HG03460 (cell line): ENCODE measurements at regions not wholly inside any gene's neighbourhood (a gene's known extent, or its start where the extent isn't known, plus 50 kb on each side); places are given as distances from the start of the nearest gene placed in this dataset.
"Not testable (repeated sequence)": the region's sequence is repeated elsewhere in the genome, so short reads cannot be mapped to it uniquely, and the experiment has no call there.

Source experiments
- ATAC-seq: cut with Tn5 transposase; IDR thresholded peaks from one replicate; pipeline ENCODE4 v1.9.1; 2021; ENCODE audit not compliant: unreplicated experiment

- peak; percentile 49 for ATAC-seq
Observed at GRCh38 chr7:98771519-98771918, 98.3 kb downstream of the TMEM130 start.

- ATAC-seq, result no peak
Observed at GRCh38 chr7:98771941-98772603, 97.7 kb downstream of the TMEM130 start.

DNA sequence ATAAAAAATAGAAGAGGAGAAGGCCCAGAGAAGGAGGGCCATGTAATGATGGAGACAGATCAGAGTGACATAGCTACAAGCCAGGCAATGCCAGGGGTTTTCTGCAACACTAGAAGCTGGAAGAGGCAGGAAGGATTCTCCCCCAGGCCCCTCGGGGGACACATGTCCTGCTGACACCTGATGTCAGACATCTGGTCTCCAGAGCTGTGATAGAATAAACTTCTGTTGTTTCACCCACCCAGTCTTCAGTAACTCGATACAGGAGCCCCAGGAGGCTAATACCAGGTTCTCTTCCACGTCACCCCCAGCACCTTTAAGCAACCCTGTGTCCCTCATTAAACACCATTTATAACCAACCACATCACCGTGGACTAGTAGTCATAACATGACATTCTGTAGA is 94.9 kb downstream of the TMEM130 start:
- no peak for ATAC-seq

DNA sequence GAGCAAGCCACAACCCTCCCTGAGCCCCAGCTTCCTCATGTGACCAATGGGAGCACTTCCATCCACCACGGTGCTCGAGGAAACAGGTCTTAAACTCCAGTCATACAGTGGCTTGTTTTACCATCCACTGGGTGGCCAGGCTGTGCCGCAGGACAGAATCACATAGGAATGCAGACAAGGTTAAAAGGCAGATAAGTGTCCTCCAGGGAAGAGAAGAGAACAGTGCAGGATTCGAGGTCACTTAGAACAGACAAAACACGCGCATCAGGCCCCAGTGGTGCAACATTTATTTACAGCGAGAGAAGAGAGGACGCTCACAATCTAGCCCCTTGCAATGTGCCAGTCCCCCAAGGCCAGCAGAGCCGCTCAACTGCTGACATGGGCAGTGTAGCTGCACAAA is 92.8 kb downstream of the TMEM130 start:
- ATAC-seq, result no peak

- no peak for ATAC-seq
Observed at GRCh38 chr7:98778421-98778820, 91.4 kb downstream of the TMEM130 start.

- ATAC-seq, result no peak
Observed at GRCh38 chr7:98779800-98780587, 89.8 kb downstream of the TMEM130 start.

DNA sequence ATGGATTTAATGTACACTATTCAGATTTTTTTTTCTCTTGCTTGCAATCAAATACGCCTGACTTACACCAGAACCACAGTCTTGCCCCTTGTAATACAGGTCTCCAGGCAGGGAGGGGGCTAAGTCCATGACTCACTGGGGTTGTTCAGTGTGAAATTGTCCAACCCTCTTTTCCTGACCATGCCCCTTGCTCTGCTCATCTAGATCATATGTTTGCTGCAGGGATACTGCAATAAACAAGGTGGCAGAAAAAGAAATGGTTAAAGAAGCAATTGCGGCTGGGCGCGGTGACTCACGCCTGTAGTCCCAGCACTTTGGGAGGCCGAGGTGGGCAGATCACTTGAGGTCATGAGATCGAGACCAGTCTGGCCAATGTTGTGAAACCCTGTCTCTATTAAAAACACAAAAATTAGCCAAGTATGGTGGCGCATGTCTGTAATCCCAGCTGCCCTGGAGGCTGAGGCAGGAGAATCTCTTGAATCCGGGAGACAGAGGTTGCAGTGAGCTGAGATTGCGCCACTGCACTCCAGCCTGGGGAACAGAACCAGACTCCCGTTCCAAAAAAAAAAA is 85.5 kb downstream of the TMEM130 start:
- no peak for ATAC-seq

DNA sequence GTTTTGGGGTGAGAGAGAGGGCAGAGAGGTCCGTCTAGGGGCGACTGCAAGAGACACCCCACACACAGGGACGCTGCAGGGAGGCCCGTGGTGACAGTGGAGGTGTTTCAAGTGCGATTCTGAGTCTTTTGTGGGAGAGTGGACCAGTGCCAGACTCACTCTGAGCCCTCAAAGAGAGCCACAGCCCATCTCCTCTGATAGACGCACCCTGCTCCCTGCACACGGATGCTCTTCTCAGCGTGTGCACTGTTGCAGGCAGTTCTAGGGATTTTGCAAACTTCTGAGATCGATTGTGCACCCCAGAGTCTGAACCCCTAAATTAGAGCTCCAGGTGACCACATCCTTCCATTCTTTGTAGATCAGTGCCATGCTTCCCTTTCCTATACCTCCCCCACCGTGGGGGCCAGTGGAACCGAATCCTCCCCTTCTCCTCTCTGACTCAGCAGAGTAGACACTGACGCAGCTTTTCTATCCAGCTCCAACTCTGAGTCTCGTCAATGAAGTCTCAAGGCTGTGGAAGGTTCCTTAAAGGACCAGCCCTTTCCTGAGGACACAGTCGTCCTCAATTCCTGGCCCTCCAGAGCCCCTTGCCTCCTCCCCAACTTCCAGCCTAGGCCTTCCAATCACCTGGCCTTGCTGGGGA is 83.8 kb downstream of the TMEM130 start:
- no peak for ATAC-seq

DNA sequence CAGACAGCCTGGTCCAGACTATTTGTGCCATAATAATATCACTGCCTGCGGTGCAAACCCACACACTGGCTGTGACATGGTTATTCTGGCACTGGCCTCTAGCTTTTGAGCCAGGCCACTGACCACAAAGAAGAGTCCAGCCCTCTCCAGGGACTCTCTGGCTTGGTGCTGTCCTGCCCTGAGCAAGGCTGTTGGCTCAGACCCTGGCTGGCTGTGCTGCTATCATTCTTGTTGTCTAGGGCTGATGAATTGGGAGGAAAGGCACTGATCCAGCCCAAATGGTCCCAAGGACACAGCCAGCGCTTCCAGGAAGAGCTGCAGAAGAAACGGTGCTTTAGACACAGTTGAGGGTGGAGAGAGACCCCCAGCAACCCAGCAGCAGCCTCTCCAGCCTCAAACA is 80.8 kb downstream of the TMEM130 start:
- no peak for ATAC-seq

- not testable (repeated sequence) for ATAC-seq
Observed at GRCh38 chr7:98794453-98794852, 75.4 kb downstream of the TMEM130 start.

DNA sequence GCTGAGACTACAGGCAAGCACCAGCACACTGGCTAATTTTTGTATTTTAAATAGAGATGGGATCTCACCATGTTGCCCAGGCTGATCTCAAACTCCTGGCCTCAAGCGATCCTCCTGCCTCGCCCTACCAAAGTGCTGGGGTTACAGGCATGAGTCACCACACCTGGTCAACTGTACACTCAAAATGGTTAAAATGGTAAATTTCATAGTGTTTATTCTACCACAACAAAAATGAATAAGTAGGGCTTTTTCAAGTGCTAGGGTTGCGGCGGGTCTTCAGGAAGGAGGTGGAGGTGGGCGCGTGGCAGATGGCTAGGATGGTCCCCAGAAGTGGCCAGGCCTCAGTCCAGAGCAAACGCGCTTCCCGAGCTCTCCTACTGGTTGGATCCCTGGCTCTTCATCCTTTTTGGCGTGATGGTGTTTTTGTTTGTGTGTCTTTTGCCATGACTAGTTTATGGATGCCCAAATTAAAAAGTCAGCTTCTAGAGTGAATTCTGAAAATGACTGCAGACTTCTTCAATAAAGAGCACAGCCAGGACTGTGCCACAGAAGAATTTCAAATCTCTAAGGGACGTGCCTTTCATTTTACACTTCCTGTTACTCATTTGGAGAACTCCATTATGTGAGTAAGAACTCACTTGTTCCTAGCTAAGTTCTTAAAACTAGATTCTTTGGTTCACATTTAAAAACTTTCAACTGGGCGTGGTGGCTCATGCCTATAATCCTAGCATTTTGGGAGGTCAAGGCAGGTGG is 73.9 kb downstream of the TMEM130 start:
- peak; percentile 91 for ATAC-seq
